Prostate gland (tissue), 2 donors: ENCODE measurements at regions not wholly inside any gene's neighbourhood (a gene's known extent, or its start where the extent isn't known, plus 50 kb on each side); places are given as distances from the start of the nearest gene placed in this dataset.

Experiments
- DNase-seq: peaks from one replicate; pipeline ENCODE4 v3.0.0-alpha.2; 2019; ENCODE audit warnings: low spot score
- H3K27ac ChIP-seq, 2 donors: fragments of 200-600 bp; sonication (generic); 2 replicates each; pipeline ENCODE4 v1.5.1; 2017 to 2019
- H3K27me3 ChIP-seq: fragments of 200-600 bp; sonication (generic); replicated peaks from 2 replicates; pipeline ENCODE4 v1.5.1; 2019; ENCODE audit not compliant: insufficient read depth
- H3K36me3 ChIP-seq, 2 donors: fragments of 200-600 bp; sonication (generic); 1 replicate in 1 of 2; 2 replicates in 1 of 2; pipeline versions ENCODE4 v1.5.1 to v1.8.1; 2017 to 2019
- H3K4me1 ChIP-seq: fragments of 200-600 bp; sonication (generic); replicated peaks from 2 replicates; pipeline ENCODE4 v1.5.1; 2019
- H3K4me3 ChIP-seq, 2 donors: fragments of 200-600 bp; sonication (generic); 2 replicates each; pipeline ENCODE4 v1.5.1; 2017 to 2019
- H3K9me3 ChIP-seq: fragments of 200-600 bp; sonication (generic); 2 replicates; pipeline ENCODE4 v1.5.1; 2017
- CTCF ChIP-seq, 4 experiments: fragments of 200-600 bp in 2 of 4; fragments of 450-650 bp in 2 of 4; sonication (generic) in 2 of 4; IDR thresholded peaks; 1 replicate in 3 of 4; 2 replicates in 1 of 4; pipeline ENCODE4 v1.5.1; 2016 to 2019; ENCODE audit warnings: antibody characterized with exemption in 4 of 4, mild to moderate bottlenecking in 2 of 4, moderate library complexity in 2 of 4
- POLR2A ChIP-seq: fragments of 450-650 bp; IDR thresholded peaks from one replicate; pipeline ENCODE4 v1.6.1; 2016; ENCODE audit warnings: antibody characterized with exemption, mild to moderate bottlenecking
- POLR2AphosphoS5 ChIP-seq: sonication (generic); formaldehyde crosslinking; IDR thresholded peaks from one replicate; pipeline ENCODE4 v1.6.1; 2017; ENCODE audit warnings: antibody characterized with exemption
- WGBS: methylation state at CpG from one replicate; pipeline ENCODE4 v1.1.5; 2018; 5-methylcytosine and 5-hydroxymethylcytosine counted together
- intact Hi-C: fragments of 100-400 bp; cut with DNase I; formaldehyde crosslinking; loops from one replicate; pipeline ENCODE4 v1.14.2; 2022

GRCh38 chr11:59267736-59268475, 55.2 kb upstream of the MPEG1 start:
- Histone ChIP-seq H3K9me3 (no peaks in the 10 kb centered on the region), H3K36me3 (no peaks in the 10 kb centered on the region), H3K27me3 (no peaks in the 10 kb centered on the region), H3K4me1 (peaks cover 1% of the 10 kb centered on the region), H3K4me3 (no peak overlapping the region), H3K27ac (no peak overlapping the region)
- DNase-seq, result no peak
- 78% methylated on average over 7 of the region's 7 CpGs for WGBS
- intact Hi-C loops, result no loop called here
- TF ChIP-seq POLR2AphosphoS5 (no peak), POLR2A (no peak), CTCF (IDR thresholded peaks at IDR 0.05) (no peak)

- intact Hi-C loops, result no loop called here
- Histone ChIP-seq H3K9me3 (no peaks in the 10 kb centered on the region), H3K27me3 (no peaks in the 10 kb centered on the region), H3K4me3 (no peak overlapping the region), H3K27ac (no peak overlapping the region), H3K4me1 (no peaks in the 10 kb centered on the region), H3K36me3 (no peaks in the 10 kb centered on the region)
- 39% methylated on average over 4 of the region's 4 CpGs for WGBS
- TF ChIP-seq POLR2AphosphoS5 (no peak), CTCF (IDR thresholded peaks at IDR 0.05) (no peak), POLR2A (no peak)
- no peak for DNase-seq
Measured at GRCh38 chr11:59267196-59267595, 54.5 kb upstream of the MPEG1 start.

GRCh38 chr11:59266491-59266890, 53.8 kb upstream of the MPEG1 start:
- Histone ChIP-seq H3K4me1 (no peaks in the 10 kb centered on the region), H3K27me3 (no peaks in the 10 kb centered on the region), H3K4me3 (no peak overlapping the region), H3K27ac (no peak overlapping the region), H3K36me3 (no peaks in the 10 kb centered on the region), H3K9me3 (no peaks in the 10 kb centered on the region)
- WGBS, result 69% methylated on average over 4 of the region's 4 CpGs
- intact Hi-C loops, result no loop called here
- DNase-seq, result no peak
- TF ChIP-seq POLR2A, result peak; percentile 5
- no peak for TF ChIP-seq CTCF (IDR thresholded peaks at IDR 0.05)
- no peak for TF ChIP-seq POLR2AphosphoS5

DNA sequence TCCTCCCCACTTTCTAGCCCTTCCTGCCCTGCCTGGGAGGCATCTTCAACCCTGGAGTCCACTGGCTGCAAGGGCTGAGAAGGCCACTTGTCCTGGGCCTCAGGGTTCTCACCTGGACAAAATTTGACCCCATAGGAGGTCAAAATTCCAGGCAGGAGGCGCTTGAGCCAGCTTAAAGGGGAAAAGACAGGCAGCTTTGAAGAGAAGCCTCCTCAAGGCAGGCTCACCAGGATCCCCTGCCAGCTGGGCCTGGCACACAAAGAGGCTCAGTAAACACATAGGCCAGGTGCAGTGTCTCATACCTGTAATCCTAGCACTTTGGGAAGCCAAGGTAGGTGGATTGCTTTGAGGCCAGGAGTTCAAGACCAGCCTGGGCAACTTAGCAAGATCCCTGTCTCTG, 53.0 kb upstream of the MPEG1 start:
- intact Hi-C loops, result no loop called here
- WGBS, result 89% methylated on average over 1 of the region's 1 CpG
- H3K27me3 ChIP-seq, result no peaks in the 10 kb centered on the region
- no peak for DNase-seq
- H3K4me1 ChIP-seq, result no peaks in the 10 kb centered on the region
- no peak for TF ChIP-seq POLR2A
- no peaks in the 10 kb centered on the region for H3K9me3 ChIP-seq
- no peak overlapping the region for H3K27ac ChIP-seq
- H3K4me3 ChIP-seq, result no peak overlapping the region
- no peaks in the 10 kb centered on the region for H3K36me3 ChIP-seq

GRCh38 chr11:59264736-59265135, 52.0 kb upstream of the MPEG1 start:
- no peaks in the 10 kb centered on the region for H3K27me3 ChIP-seq
- TF ChIP-seq POLR2A (no peak), CTCF (IDR thresholded peaks at IDR 0.05) (no peak), POLR2AphosphoS5 (no peak)
- no peak overlapping the region for H3K27ac ChIP-seq
- H3K36me3 ChIP-seq, result no peaks in the 10 kb centered on the region
- 88% methylated on average over 8 of the region's 8 CpGs for WGBS
- H3K4me1 ChIP-seq, result no peaks in the 10 kb centered on the region
- no peaks in the 10 kb centered on the region for H3K9me3 ChIP-seq
- intact Hi-C loops, result no loop called here
- no peak for DNase-seq
- H3K4me3 ChIP-seq, result no peak overlapping the region
